CD4-positive, alpha-beta T cell (primary cell): ENCODE measurements at regions not wholly inside any gene's neighbourhood (a gene's known extent, or its start where the extent isn't known, plus 50 kb on each side); places are given as distances from the start of the nearest gene placed in this dataset.

Experiments
- ATAC-seq: fragments of 200-7000 bp; cut with Tn5 transposase; one replicate; pipeline ENCODE4 v1.10.0; 2022; ENCODE audit warnings: mild to moderate bottlenecking; ENCODE audit not compliant: poor library complexity
- CTCF ChIA-PET: fragments of 350-600 bp; sonication (Branson Sonifier 250); formaldehyde crosslinking; loops from one replicate; lab custom pipeline; 2021; ENCODE audit warnings: antibody characterized with exemption, inconsistent platforms; lab: Charles Lee
- POLR2A ChIA-PET: fragments of 350-600 bp; sonication (Branson Sonifier 250); formaldehyde crosslinking; loops from one replicate; lab custom pipeline; 2021; ENCODE audit warnings: antibody characterized with exemption, inconsistent platforms; lab: Charles Lee
- DNase-seq, 14 experiments: peaks; one replicate each; pipeline ENCODE4 v3.0.0-alpha.2; 2013 to 2020; ENCODE audit warnings: mixed read lengths in 2 of 14
- H3K27ac ChIP-seq, 2 donors: one replicate each; pipeline versions ENCODE4 v1.5.1 to v1.7.0; 2013; ENCODE audit warnings: low read length in 2 of 2, low read depth in 1 of 2, mild to moderate bottlenecking in 1 of 2
- H3K27me3 ChIP-seq, 2 experiments: 1 replicate in 1 of 2; 2 replicates in 1 of 2; pipeline versions ENCODE4 v1.6.1 to v1.7.0; 2013; ENCODE audit warnings: low read length in 2 of 2, control low read depth in 1 of 2, mild to moderate bottlenecking in 1 of 2, moderate library complexity in 1 of 2; ENCODE audit not compliant: insufficient read depth in 2 of 2, control insufficient read depth in 1 of 2
- H3K36me3 ChIP-seq: one replicate; pipeline ENCODE4 v1.6.1; 2013; ENCODE audit warnings: low read length, control low read depth; ENCODE audit not compliant: insufficient read depth
- H3K4me1 ChIP-seq: one replicate; pipeline ENCODE4 v1.6.1; 2013; ENCODE audit warnings: low read length, control low read depth; ENCODE audit not compliant: insufficient read depth
- H3K4me3 ChIP-seq: one replicate; pipeline ENCODE4 v1.5.1; 2013; ENCODE audit warnings: mild to moderate bottlenecking, low read length, moderate library complexity
- H3K9me3 ChIP-seq, 2 experiments: 1 replicate in 1 of 2; 2 replicates in 1 of 2; pipeline versions ENCODE4 v1.6.1 to v1.7.0; 2013; ENCODE audit warnings: low read length in 2 of 2, mild to moderate bottlenecking in 2 of 2, control low read depth in 1 of 2, moderate library complexity in 1 of 2; ENCODE audit not compliant: control insufficient read depth in 1 of 2, insufficient read depth in 1 of 2
- H3K27ac Mint-ChIP-seq: one replicate; pipeline ENCODE4 v1.8.0; 2020; ENCODE audit warnings: mixed read lengths
- H3K27me3 Mint-ChIP-seq: one replicate; pipeline ENCODE4 v1.8.0; 2021; ENCODE audit warnings: mixed read lengths
- H3K36me3 Mint-ChIP-seq: one replicate; pipeline ENCODE4 v1.8.0; 2021; ENCODE audit warnings: low read depth, mixed read lengths
- H3K4me1 Mint-ChIP-seq: one replicate; pipeline ENCODE4 v1.8.0; 2021; ENCODE audit warnings: low read depth, mixed read lengths
- H3K4me3 Mint-ChIP-seq: one replicate; pipeline ENCODE4 v1.8.0; 2020; ENCODE audit warnings: mild to moderate bottlenecking, mixed read lengths
- H3K9me3 Mint-ChIP-seq: one replicate; pipeline ENCODE4 v1.8.0; 2020; ENCODE audit warnings: mixed read lengths
- intact Hi-C, 2 experiments: fragments of 100-400 bp; cut with DNase I in 1 of 2; cut with micrococcal nuclease in 1 of 2; formaldehyde crosslinking; loops; one replicate each; pipeline versions ENCODE4 v1.15.1 to v1.9.0; 2023 to 2025; cut with DNase I, micrococcal nuclease
- TF ChIP-seq, protein P1 (sequence below): fragments of 200-600 bp; IDR thresholded peaks from one replicate; pipeline ENCODE4 v1.8.0; 2022; ENCODE audit warnings: antibody characterized with exemption, mild to moderate bottlenecking

DNA sequence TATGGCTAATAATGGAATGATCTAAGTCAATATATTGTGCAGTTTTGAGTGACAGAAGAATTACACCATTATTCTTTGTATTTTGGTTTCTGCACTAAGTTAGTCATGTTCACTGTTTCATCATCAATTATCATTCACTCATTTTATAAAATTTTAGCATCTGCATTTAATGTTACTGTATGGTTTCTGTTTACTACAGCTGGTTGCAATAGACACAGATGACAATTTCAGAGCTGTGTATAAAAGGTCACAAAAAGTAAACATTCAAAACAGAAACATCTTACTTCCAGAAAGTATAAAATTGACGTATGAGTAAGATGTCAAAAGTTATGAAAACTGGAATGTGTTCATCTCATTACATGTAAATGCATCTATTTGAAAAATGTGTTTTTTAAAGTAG lies 111.1 kb upstream of the GBE1 start:
- DNase-seq = no peak
- no peak overlapping the region for H3K27ac ChIP-seq
- H3K36me3 ChIP-seq = no peaks in the 10 kb centered on the region
- H3K36me3 Mint-ChIP-seq = no peaks in the 10 kb centered on the region
- no peaks in the 10 kb centered on the region for H3K4me1 ChIP-seq
- no peak overlapping the region for H3K4me3 ChIP-seq
- no peaks in the 10 kb centered on the region for H3K27me3 ChIP-seq
- ATAC-seq = no peak
- intact Hi-C loops = no loop called here
- H3K4me1 Mint-ChIP-seq = no peaks in the 10 kb centered on the region
- POLR2A ChIA-PET = no interaction called here
- no peak overlapping the region for H3K4me3 Mint-ChIP-seq
- H3K27me3 Mint-ChIP-seq = no peaks in the 10 kb centered on the region
- H3K27ac Mint-ChIP-seq = no peak overlapping the region
- H3K9me3 Mint-ChIP-seq = no peaks in the 10 kb centered on the region
- TF ChIP-seq, protein P1, sequence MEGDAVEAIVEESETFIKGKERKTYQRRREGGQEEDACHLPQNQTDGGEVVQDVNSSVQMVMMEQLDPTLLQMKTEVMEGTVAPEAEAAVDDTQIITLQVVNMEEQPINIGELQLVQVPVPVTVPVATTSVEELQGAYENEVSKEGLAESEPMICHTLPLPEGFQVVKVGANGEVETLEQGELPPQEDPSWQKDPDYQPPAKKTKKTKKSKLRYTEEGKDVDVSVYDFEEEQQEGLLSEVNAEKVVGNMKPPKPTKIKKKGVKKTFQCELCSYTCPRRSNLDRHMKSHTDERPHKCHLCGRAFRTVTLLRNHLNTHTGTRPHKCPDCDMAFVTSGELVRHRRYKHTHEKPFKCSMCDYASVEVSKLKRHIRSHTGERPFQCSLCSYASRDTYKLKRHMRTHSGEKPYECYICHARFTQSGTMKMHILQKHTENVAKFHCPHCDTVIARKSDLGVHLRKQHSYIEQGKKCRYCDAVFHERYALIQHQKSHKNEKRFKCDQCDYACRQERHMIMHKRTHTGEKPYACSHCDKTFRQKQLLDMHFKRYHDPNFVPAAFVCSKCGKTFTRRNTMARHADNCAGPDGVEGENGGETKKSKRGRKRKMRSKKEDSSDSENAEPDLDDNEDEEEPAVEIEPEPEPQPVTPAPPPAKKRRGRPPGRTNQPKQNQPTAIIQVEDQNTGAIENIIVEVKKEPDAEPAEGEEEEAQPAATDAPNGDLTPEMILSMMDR = no peak
- H3K9me3 ChIP-seq = peaks cover 0 to 6% of the 10 kb centered on the region in 2 experiments
- CTCF ChIA-PET = interaction anchor here (0.5 kb wide), 1 partner anchor 372 kb away, joined by 3 read pairs; no protein-coding TSS in a partner anchor

DNA sequence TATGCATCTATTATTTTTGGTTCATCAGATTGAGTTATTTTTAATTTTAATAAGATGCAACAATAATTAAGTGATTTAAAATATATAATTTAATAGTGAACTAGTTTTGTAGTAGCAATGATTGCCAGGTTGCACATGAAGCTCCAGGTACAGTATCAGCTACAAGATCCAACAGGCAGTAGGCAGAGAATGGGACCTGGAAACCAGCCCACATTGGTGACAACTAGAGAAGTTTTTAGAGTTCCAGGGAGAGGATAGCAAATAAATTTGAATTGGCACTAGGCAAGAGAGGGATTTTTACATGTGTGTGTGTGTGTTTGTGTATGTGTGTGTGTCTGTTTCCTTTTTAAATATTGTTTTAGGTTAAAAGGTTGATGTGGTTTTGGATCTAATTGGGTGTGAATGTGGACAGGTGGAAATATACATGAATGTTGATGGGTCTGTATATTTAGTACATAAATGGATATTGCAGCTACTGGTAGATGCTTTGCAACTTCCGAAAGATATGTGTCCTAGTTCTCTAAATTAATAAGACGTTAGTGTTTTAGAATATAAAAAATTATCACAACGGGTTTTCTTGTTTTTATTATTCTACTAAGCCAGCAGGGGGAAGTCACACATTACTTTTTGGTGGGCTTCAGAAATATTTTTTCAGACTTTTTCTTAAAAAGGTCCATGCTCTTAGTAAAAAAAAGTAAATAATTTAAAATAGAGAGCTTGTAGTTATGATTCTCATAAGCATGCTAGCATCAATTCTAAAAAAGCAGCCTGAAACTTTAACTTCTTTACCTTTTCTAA lies 110.1 kb upstream of the GBE1 start:
- Mint-ChIP-seq H3K4me3 (no peak overlapping the region), H3K27me3 (no peaks in the 10 kb centered on the region), H3K9me3 (no peaks in the 10 kb centered on the region), H3K4me1 (no peaks in the 10 kb centered on the region), H3K36me3 (no peaks in the 10 kb centered on the region), H3K27ac (no peak overlapping the region)
- CTCF ChIA-PET = no interaction called here
- Histone ChIP-seq H3K4me3 (no peak overlapping the region), H3K4me1 (no peaks in the 10 kb centered on the region), H3K27ac (no peak overlapping the region), H3K36me3 (no peaks in the 10 kb centered on the region), H3K27me3 (no peaks in the 10 kb centered on the region), H3K9me3 (no peaks in the 10 kb centered on the region)
- intact Hi-C loops = no loop called here
- POLR2A ChIA-PET = no interaction called here
- TF ChIP-seq, protein P1 = no peak
- DNase-seq (no peak), ATAC-seq (no peak)

DNA sequence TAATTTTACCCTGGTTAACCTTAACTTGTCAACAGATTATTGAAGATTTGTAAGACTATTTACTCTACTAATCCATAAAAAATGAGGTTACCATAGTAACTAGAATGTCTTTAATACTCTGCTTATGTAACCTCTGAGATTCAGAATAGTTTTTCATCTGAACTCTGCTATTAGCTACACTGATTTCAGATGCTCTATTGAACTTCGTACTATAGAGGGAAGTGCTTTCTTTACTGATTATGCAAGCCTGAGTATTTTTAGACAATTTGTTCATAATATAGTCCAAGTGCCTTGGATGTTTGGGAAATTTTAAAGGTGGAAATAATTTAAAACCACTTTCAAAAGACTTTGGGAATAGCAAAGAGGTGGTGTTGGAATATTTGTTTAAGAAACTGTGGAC lies 107.9 kb upstream of the GBE1 start:
- no peaks in the 10 kb centered on the region for H3K27me3 Mint-ChIP-seq
- Histone ChIP-seq H3K4me1 (no peaks in the 10 kb centered on the region), H3K36me3 (no peaks in the 10 kb centered on the region), H3K27me3 (no peaks in the 10 kb centered on the region), H3K27ac (no peak overlapping the region), H3K9me3 (no peaks in the 10 kb centered on the region), H3K4me3 (no peak overlapping the region)
- intact Hi-C loops = no loop called here
- CTCF ChIA-PET = no interaction called here
- DNase-seq (no peak), ATAC-seq (no peak)
- H3K4me3 Mint-ChIP-seq = no peak overlapping the region
- no peaks in the 10 kb centered on the region for H3K9me3 Mint-ChIP-seq
- POLR2A ChIA-PET = no interaction called here
- TF ChIP-seq, protein P1 = no peak
- no peak overlapping the region for H3K27ac Mint-ChIP-seq
- no peaks in the 10 kb centered on the region for H3K36me3 Mint-ChIP-seq
- no peaks in the 10 kb centered on the region for H3K4me1 Mint-ChIP-seq
